ENCODE measurements at regions not wholly inside any gene's neighbourhood (a gene's known extent, or its start where the extent isn't known, plus 50 kb on each side); places are given as distances from the start of the nearest gene placed in this dataset.
"Not testable (repeated sequence)": the region's sequence is repeated elsewhere in the genome, so short reads cannot be mapped to it uniquely, and the experiment has no call there.

GRCh38 chr13:50745542-50746115, 97.9 kb downstream of the DLEU7 start:
- no peaks in the 10 kb centered on the region for H3K36me3 ChIP-seq
- H4K20me1 ChIP-seq, result no peaks in the 10 kb centered on the region
- no peak overlapping the region for H3K4me3 ChIP-seq
- peaks cover 13% of the 10 kb centered on the region for H3K9me3 ChIP-seq
- TF ChIP-seq Cebpa-rat (IDR thresholded peaks at IDR 0.05), result no peak
- peaks cover 6% of the 10 kb centered on the region; the same call in 1 of the 2 replicates for H3K4me1 ChIP-seq
- no peak overlapping the region for H3K9ac ChIP-seq
- H3K27me3 ChIP-seq, result no peaks in the 10 kb centered on the region
- no peak overlapping the region for H3K4me2 ChIP-seq
- no peak overlapping the region for H3K27ac ChIP-seq

- Histone ChIP-seq H3K4me3 (no peak overlapping the region), H3K4me1 (no peaks in the 10 kb centered on the region), H3K36me3 (no peaks in the 10 kb centered on the region), H3K27me3 (no peaks in the 10 kb centered on the region), H4K20me1 (no peaks in the 10 kb centered on the region), H3K9me3 (peaks cover 10% of the 10 kb centered on the region; the same call in 1 of the 2 replicates), H3K4me2 (no peak overlapping the region), H3K27ac (no peak overlapping the region), H3K9ac (no peak overlapping the region)
- TF ChIP-seq Cebpa-rat (IDR thresholded peaks at IDR 0.05), result no peak
Observed at GRCh38 chr13:50747737-50748350, 95.6 kb downstream of the DLEU7 start.

- not testable (repeated sequence) for H4K20me1 ChIP-seq, H3K27ac ChIP-seq, H3K36me3 ChIP-seq, H3K27me3 ChIP-seq, H3K9ac ChIP-seq, H3K4me2 ChIP-seq, H3K4me3 ChIP-seq
- Histone ChIP-seq H3K4me1 (peaks cover 21% of the 10 kb centered on the region), H3K9me3 (peaks cover 49% of the 10 kb centered on the region)
Observed at GRCh38 chr13:50753221-50753620, 90.3 kb downstream of the DLEU7 start.

GRCh38 chr13:50755862-50756685, 87.4 kb downstream of the DLEU7 start:
- H3K9ac ChIP-seq, result peak overlapping the region; percentile 46; the same call in 1 of the 2 replicates
- H3K36me3 ChIP-seq, H4K20me1 ChIP-seq, H3K27me3 ChIP-seq: not testable (repeated sequence)
- peak overlapping the region; percentile 78 for H3K4me2 ChIP-seq
- H3K27ac ChIP-seq, result peak overlapping the region; percentile 78
- H3K4me1 ChIP-seq, result peaks cover 21% of the 10 kb centered on the region
- peak overlapping the region; percentile 6; the same call in 1 of the 2 replicates for H3K4me3 ChIP-seq
- H3K9me3 ChIP-seq, result peaks cover 45% of the 10 kb centered on the region

GRCh38 chr13:50757008-50757407, 86.5 kb downstream of the DLEU7 start:
- Histone ChIP-seq H3K4me3 (no peak overlapping the region), H3K27me3 (no peaks in the 10 kb centered on the region), H3K9me3 (peaks cover 45% of the 10 kb centered on the region), H3K27ac (peak overlapping the region; percentile 78), H4K20me1 (no peaks in the 10 kb centered on the region), H3K4me1 (peaks cover 21% of the 10 kb centered on the region), H3K36me3 (no peaks in the 10 kb centered on the region), H3K9ac (no peak overlapping the region), H3K4me2 (peak overlapping the region; percentile 78)
- no peak for TF ChIP-seq Cebpa-rat (IDR thresholded peaks at IDR 0.05)

- Histone ChIP-seq H3K4me3 (no peak overlapping the region), H3K9me3 (peaks cover 36% of the 10 kb centered on the region), H4K20me1 (no peaks in the 10 kb centered on the region), H3K36me3 (no peaks in the 10 kb centered on the region), H3K4me2 (no peak overlapping the region), H3K27ac (no peak overlapping the region), H3K4me1 (peaks cover 38% of the 10 kb centered on the region), H3K9ac (no peak overlapping the region), H3K27me3 (no peaks in the 10 kb centered on the region)
- TF ChIP-seq Cebpa-rat (IDR thresholded peaks at IDR 0.05), result no peak
Observed at GRCh38 chr13:50758796-50759195, 84.7 kb downstream of the DLEU7 start.

- Histone ChIP-seq H3K27me3 (no peaks in the 10 kb centered on the region), H3K27ac (no peak overlapping the region)
Observed at GRCh38 chr13:50760751-50761150, 82.7 kb downstream of the DLEU7 start.

GRCh38 chr13:50761406-50761805, 82.1 kb downstream of the DLEU7 start:
- TF ChIP-seq Cebpa-rat (IDR thresholded peaks at IDR 0.05), result no peak
- peaks cover 36% of the 10 kb centered on the region for H3K4me1 ChIP-seq
- H3K27ac ChIP-seq, result no peak overlapping the region

More at GRCh38 chr13:50760751-50761150, 82.7 kb downstream of the DLEU7 start:
- no peaks in the 10 kb centered on the region for H3K36me3 ChIP-seq
- peaks cover 36% of the 10 kb centered on the region for H3K4me1 ChIP-seq
- H3K9me3 ChIP-seq, result peaks cover 23% of the 10 kb centered on the region
- H3K9ac ChIP-seq, result no peak overlapping the region
- no peak overlapping the region for H3K4me3 ChIP-seq
- TF ChIP-seq Cebpa-rat (IDR thresholded peaks at IDR 0.05), result no peak
- H4K20me1 ChIP-seq, result no peaks in the 10 kb centered on the region
- no peak overlapping the region for H3K4me2 ChIP-seq

GRCh38 chr13:50762969-50763567, 80.4 kb downstream of the DLEU7 start:
- H3K9ac ChIP-seq, result peak overlapping the region; percentile 65
- no peak for TF ChIP-seq Cebpa-rat (IDR thresholded peaks at IDR 0.05)

More at GRCh38 chr13:50761406-50761805, 82.1 kb downstream of the DLEU7 start:
- H3K4me2 ChIP-seq, result no peak overlapping the region
- no peak overlapping the region for H3K4me3 ChIP-seq
- no peaks in the 10 kb centered on the region for H4K20me1 ChIP-seq
- H3K9me3 ChIP-seq, result peaks cover 21% of the 10 kb centered on the region
- H3K27me3 ChIP-seq, result no peaks in the 10 kb centered on the region
- no peaks in the 10 kb centered on the region for H3K36me3 ChIP-seq
- H3K9ac ChIP-seq, result no peak overlapping the region

More at GRCh38 chr13:50762969-50763567, 80.4 kb downstream of the DLEU7 start:
- H3K4me3 ChIP-seq, result no peak overlapping the region
- H3K27me3 ChIP-seq, result no peaks in the 10 kb centered on the region
- no peaks in the 10 kb centered on the region for H4K20me1 ChIP-seq
- peak overlapping the region; percentile 78 for H3K27ac ChIP-seq
- H3K4me2 ChIP-seq, result peak overlapping the region; percentile 68
- H3K4me1 ChIP-seq, result peaks cover 29% of the 10 kb centered on the region
- no peaks in the 10 kb centered on the region for H3K36me3 ChIP-seq
- H3K9me3 ChIP-seq, result peaks cover 12% of the 10 kb centered on the region

Data from BLaER1 (cell line).